ENCODE measurements at regions not wholly inside any gene's neighbourhood (a gene's known extent, or its start where the extent isn't known, plus 50 kb on each side); places are given as distances from the start of the nearest gene placed in this dataset.
"Not testable (repeated sequence)": the region's sequence is repeated elsewhere in the genome, so short reads cannot be mapped to it uniquely, and the experiment has no call there.

DNA sequence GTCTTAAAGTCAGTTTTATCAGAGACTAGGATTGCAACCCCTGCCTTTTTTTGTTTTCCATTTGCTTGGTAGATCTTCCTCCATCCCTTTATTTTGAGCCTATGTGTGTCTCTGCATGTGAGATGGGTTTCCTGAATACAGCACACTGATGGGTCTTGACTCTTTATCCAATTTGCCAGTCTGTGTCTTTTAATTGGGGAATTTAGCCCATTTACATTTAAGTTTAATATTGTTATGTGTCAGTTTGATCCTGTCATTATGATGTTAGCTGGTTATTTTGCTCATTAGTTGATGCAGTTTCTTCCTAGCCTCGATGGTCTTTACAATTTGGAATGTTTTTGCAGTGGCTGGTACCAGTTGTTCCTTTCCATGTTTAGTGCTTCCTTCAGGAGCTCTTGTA is 93.3 kb upstream of the GALNT18 start:
- DNase-seq, result not testable (repeated sequence)

DNA sequence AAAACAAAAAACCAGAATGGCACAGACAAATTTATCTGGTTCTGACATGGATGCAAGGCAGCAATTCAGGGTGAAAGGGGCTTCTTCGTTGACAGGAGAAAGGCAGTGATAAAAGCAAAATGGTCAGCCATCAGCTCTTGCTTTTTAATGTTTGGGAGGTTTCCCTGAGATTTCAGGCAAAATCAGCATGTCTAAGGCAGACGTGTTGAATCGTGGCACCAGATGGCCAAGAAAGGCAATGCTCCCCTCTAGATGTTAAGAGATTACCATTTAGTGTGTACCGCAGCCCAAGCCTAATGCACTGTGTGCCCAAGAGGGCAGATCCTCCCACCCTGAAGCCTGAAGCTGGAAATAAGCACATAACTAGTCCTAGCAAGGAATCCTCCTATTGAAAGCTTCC is 88.8 kb upstream of the GALNT18 start:
- no peak for DNase-seq

DNA sequence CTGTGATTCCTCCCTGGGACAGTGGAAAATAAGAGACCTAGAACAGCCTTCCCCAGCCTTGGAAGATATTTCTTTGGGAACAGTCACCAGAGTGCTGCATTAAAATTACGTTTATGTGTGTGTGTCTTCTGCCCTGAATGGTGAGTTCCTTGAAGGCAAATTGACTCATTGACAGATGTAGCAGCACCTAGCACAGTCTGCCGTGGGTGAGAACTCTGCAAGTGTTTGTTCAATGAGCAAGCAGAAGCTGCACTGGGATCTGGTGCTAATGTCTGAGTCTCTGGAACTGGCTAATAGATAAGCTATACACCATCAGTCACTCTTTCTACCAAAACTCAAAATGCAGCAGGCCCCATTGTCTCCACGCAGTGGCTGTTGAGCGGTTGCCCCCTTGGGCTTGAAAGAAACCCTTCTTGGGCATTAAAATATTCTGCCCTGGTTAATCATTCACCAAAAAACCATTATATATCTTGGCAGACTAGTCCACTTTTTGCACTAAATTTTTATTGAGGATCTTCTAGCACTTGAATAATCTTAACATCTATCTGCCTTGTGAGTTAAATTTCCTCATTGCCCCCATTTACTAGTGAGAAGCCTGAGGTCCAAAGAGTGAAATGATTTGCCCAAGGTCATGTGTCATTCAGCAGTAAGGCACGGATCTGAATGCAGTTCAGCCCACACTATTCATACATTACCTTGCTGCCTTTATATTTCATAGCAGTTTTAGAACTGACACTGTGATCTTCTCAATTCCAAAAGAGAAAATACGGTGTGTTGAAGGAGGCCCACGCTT is 87.8 kb upstream of the GALNT18 start:
- DNase-seq, result no peak

DNA sequence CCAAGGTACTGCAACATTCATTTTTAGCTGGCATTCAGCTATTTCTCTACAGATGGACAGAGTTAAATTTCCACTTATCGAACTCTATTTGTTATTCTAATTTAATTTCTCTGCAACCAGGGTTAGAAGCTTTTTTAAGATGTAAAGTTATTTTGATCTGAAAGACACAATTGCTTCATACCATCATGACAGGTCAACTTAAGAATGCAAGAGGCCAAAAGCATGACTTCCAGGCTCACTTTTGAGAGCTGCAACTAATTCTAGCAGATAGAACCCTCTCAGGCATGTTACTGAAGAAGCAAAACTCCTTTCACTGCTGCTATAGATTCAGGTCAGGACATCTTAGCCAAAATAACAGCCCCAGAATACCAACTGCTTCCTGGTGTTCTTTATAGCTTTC is 86.5 kb upstream of the GALNT18 start:
- DNase-seq, result no peak

DNA sequence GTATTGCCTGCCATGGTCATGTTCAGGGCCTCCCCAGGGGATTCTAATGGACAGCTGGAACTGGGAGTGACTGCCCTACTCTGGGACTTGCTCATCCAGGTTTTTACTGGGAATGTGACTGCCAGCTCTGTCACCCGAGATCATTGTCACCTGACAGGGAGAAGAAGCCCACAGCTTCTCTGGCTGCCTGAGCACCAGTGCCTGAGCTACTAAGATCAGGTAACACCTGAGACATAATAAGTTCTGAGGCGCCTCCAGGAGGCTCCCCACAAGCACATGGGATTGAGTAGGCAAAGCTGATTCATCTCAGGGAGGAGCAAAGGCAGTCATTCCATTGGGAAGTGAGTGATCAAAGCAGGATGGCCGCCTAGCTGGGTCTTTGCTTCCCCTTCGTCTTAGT is 84.2 kb upstream of the GALNT18 start:
- DNase-seq, result no peak

DNA sequence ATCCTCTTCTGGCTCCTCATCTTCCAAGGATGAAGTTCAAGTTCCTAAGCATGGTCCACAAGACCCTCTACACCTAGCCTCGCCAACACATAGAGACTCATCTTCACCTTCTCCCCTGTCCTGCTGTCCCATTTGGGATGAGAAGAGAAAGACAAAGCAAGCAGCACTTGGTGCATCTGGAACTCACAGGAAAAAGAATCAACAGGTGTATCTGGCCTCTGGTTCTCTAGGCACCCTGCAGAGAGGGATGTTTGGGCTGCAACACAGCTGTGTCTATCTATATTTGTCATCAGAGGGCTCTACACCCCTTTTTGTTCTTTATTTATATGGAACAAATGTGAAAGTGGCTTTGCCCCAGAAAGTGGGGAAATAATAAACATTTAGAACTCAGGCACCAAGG is 82.1 kb upstream of the GALNT18 start:
- no peak for DNase-seq

DNA sequence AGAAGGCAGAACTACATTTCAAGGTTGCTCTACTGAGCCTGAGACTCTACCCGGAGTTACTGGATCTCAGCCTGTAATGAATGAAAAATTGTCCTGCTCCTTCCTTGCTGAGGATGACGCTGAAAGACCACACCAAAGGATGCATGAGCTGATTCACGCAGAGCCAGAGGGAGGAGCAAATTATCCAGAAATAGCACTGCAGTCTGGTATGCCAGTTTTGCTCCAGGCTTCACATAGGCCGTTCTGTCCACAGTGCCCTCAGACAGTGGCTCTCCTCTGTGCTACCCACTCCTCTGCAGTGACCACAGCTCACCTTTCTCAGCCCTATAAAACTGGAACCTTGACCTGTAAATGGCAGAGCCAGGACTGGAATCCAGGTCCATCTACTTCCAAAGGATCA is 79.3 kb upstream of the GALNT18 start:
- DNase-seq, result peak; percentile 4

DNA sequence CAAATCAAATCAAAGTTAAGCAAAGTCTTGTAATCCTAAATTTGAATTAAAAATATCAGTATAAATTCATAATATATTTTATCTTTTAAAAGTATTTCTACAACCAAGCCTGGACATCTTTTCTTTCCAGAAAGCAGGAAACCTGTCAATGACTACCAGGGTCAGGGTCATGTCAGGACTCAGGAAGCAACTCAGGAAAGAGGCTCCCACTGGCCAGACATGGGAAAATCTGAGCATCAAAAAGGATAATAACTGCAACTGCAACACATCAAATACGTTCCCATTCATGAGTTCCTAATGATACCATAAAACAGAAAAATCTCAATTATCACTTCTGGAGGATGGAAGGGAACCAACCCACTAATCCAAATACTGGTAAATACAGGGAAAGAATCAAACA is 76.0 kb upstream of the GALNT18 start:
- no peak for DNase-seq

DNA sequence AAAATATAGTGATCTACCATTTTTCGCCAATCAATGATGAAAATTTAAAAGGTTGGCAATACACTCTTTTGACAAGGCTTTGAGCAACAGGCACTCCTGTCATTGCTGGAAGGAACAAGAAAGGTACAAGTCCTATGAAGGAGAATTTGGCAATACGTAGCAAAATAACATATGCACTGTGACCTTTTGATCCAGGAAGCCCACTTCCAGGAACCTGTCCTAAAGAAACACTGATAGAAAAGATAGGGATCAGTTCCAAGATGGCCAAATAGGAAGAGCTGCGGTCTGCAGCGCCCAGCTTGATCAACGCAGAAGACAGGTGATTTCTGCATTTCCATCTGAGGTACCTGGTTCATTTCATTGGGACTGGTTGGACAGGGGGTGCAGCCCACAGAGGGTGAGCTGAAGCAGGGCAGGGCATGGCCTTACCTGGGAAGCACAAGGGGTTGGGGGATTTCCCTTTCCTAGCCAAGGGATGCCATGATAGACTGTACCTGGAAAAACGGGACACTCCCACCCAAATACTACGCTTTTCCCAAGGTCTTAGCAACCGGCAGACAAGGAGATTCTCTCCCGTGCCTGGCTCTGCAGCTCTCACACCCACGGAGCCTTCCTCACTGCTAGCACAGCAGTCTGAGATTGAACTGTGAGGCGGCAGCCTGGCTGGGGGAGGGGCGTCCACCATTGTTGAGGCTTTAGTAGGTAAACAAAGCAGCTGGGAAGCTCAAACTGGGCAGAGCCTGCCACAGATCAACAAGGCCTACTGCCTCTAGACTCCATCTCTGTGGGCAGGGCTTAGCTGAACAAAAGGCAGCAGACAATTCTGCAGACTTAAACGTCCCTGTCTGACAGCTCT is 69.7 kb upstream of the GALNT18 start:
- DNase-seq, result no peak

DNA sequence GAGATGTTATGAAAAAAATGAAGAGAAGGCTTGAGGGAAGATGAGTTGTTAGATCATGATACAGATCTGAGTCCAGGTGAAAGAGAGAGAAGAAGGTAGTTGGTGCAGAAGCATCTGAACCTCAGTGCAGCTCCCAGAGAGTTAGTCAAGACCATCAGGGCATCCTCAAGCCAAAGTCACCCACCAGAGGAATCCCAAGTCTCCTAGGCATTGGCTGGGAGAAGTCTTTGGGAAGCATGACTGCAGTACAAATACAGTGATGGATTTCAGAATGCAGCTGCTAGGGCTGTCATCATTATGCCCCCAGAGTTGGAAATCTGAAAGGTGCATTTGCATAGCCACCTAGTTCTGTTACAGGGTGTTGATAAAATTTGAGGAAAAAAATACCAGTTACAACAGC is 59.7 kb upstream of the GALNT18 start:
- no peak for DNase-seq

DNA sequence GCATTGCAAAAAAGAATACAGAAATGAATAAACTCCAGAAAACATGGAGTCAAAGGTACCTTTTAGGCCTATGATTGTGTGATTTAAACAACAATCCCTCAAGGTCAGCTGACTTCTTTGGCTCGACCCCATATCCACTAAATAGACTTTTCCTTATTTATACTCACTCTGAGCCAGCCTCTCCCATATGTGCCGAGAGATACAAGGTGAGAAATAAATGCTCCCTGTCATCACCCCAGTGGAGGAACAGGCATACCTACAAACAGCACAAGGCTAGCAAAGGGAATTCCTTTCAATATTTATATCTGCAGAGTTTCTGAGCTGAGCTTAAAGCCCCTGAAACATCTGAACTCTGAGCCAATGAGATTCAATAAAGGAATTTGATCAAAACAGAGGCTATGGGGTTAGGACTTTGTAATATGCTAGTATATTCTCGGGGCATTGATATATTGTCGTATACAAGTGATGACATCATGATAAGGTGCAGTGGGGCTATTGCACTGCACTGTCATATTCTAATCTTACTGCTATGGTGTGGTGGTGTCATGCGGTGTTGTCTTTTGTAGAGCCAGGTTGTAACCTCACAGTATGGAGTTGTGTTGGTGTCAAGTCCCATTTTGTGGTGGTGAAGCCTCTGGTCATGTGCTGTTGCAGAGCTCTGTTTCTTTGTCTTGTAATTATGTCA is 56.0 kb upstream of the GALNT18 start:
- no peak for DNase-seq

DNA sequence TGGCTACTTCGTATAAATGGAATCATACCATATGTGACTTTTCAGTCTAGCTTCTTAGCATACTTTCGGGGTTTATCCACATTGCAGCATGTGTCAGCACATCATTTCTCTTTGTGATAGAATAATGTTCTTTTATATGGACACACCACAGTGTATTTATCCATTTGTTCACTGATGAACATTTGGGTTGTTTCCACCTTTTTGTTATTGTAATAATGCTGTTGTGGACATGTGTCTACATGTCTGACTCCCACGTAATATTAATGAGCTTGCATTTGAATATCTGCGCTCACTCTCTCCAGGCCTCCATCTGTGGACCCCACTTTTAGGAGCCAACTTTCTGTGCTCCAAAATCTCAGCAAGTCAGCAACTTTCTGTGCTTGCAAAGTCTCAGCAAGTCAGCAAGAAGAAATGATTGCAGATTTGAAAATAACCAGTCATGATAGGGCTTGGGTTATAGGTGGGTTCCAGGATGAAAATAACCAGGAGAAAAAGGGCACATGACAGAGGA is 53.9 kb upstream of the GALNT18 start:
- no peak for DNase-seq

DNA sequence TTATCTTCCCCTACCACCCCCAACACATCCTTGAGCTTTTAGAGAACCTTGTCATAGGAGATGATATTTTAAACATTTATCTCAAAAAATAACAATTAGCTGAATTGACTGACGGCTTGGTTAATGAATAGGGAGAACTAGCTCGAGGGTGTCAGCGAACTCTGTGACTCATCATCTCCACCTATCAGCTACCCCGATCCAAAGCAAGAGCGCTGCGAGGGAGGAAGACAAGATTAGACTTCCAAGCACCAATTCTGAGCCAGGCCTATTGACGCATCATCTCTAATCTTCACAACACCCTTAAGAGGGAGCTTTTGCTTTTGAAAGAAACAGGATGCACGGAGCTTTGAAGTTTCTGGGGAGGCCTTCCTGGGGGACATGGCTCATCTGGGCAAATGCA is 51.0 kb upstream of the GALNT18 start:
- DNase-seq, result peak; percentile 98

DNA sequence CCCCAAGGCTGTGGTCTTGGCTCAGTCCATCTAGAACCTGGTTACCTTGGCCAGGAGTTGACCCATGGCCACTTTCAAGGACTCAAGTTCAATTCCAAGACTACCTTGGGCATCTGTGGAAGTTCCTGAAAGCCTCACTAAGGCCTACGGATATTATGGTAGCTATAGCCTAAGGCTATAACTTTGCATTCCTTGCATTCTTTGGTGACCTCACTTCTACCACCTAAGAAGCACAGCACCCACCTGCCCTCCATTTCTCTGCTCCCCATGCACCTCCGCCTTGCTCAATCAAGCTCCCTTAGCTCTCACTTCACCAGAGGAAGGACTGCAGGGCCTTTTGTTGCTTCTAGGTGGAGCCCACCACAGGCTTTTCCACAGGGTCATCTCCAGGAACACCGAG is 50.3 kb upstream of the GALNT18 start:
- peak; percentile 50 for DNase-seq
